Suppressor macrophage treated with lipopolysaccharide for 4 hours (primary cell): ENCODE measurements at regions not wholly inside any gene's neighbourhood (a gene's known extent, or its start where the extent isn't known, plus 50 kb on each side); places are given as distances from the start of the nearest gene placed in this dataset.

Experiments
- DNase-seq: peaks from one replicate; pipeline ENCODE4 v3.0.0-alpha.2; 2020

DNA sequence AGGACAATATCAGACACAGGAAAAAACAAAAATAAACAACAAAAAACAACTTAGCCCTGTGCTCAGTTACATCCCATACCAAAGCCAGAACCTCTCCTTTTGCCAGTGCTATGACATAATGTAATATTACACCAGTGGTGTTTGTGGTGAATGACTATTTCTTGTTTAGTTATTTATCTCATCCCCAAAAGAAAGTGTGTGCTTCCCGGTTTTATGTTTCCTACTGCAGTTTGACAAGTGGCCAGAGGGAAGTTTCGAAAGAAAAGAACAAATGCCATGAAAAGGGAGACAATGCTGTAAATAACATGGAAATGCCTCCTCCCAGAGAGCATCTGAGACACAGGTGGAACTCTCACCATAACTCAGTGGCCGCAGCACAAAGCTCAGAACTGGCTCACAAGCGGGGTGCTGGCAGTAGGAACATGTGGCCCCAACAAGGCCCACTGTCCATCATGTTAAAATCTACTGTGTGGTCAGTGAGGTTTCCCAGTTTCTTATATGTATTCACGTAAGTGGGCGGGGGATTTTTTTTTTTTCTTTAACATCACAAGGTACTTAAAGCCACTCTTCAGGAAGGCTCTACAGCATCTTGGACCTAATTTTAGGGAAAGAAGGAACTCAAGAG lies 158.2 kb downstream of the BARHL2 start:
- DNase-seq = no peak

DNA sequence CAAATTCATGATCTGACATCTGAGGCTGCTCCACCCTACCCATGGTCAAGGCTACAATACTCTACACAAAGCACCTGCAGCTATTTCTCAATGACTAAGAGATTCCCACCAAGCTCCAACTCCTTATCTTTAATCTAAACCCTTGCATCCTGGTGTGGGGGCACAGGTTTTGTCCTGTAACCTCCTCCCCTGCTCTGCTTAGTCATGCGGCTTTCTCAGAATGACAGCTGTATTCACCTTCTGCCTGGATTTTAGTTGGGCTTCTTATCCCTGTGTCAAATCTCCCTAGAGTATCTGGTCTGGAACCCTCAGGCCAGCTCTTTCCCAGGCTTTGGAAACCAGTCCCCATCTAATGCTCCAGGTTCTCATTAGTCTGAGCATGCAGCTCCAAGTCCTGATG lies 159.0 kb downstream of the BARHL2 start:
- no peak for DNase-seq

DNA sequence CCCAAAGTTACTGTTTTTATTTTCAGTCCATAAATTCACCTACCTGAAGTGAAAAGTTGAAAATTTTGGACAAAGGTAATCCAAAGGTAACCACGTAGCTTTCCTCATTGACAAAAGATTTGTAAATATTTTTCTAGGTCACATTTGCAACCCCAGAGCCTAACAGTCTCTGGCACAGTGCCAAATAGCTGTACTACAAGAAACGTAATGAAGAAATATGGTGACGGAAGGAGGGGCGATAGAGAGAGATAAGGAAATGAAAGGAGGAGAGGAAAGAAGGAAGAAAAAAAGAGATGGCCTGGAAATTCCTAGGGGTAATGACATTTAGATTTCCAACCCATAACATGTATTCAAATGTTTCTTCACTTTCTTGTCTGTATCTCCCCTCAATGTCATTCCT lies 159.4 kb downstream of the BARHL2 start:
- DNase-seq = no peak

DNA sequence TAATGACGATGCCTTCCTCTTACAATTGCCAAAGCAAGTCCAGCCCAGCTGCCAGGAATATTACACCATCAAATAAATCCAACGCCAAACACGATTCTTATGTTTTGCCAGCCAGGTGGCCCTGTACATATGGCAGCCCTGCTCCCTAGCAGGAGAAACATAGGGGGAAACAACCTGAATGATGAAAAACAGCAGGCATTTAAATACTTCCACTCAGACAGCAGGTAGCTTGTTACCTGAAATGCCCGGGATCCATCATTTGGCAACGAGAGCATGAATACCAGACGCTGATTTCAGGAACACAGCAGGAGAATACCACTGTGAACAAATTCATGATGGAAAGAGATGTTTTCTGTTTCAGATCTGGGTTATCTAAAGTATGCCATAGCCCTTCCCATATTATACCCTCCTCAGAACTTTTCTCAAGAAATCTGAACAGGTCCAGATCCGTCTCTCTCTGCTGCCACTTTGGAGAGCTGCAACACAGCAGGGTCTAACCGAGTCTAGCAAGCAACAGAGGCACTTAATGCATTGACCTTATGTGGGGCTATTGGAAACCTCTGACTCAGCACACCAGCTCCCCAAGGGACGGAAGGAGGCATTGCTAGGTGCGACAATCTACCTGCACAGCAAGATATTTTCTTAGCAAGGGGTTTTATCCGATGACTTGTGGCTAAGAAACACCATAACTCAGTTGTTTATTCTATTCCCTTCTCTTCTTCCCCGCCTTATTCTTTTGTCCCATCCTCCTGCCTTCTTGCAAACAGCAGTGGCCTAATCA lies 166.3 kb downstream of the BARHL2 start:
- DNase-seq = no peak

DNA sequence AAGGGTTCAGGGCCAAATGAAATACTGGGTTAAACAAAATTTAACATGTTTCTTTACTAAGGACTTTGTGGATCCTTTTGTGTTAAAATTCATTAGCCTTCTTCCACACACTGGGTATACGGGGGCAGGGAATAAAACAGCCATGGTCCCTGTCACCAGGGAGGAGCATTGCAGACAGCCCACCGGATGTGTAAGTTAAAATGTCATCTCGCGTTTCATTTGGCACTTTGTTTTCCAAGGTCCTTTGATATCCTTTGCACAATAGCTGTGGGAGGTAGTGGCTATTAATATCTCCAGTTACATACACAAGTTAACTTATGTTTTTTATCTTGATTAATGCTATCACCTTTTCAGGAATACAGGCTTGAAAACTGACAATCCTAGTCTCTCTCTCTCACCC lies 172.7 kb downstream of the BARHL2 start:
- no peak for DNase-seq

DNA sequence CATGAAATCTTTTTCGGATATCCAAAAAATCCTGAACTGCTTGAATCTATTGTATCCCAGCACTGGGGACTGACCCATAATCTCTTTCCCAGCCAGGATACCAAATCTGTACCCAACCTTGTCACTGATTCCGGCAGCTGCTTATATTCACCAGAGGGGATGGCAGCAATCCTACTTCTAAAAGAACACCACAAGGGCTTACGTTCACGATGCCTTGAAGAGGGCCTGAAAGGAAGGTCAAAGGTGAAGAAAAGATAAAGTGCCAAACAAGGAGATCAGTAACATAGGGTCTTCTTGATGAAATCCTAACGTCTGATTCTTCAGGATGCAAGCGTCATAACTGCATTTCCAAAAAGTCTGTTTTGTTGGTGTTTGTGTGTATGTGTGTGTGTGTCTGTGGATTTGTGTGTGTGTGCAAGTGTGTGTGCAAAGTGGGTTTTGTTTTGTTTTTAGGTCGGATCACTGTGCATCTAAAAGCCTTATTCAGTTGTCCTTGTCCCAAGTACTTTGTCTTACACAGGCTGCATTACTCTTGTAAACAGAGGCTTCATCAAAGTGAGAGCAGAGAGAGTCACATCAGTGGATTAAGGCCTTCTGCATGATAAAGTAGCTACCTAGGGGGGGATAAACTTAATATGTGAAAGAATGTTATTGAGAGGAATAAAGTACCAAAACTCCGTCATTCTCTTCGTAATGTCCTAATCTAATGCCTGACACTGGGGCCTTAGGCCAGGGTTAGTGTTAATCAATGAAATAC lies 179.3 kb downstream of the BARHL2 start:
- DNase-seq = no peak

DNA sequence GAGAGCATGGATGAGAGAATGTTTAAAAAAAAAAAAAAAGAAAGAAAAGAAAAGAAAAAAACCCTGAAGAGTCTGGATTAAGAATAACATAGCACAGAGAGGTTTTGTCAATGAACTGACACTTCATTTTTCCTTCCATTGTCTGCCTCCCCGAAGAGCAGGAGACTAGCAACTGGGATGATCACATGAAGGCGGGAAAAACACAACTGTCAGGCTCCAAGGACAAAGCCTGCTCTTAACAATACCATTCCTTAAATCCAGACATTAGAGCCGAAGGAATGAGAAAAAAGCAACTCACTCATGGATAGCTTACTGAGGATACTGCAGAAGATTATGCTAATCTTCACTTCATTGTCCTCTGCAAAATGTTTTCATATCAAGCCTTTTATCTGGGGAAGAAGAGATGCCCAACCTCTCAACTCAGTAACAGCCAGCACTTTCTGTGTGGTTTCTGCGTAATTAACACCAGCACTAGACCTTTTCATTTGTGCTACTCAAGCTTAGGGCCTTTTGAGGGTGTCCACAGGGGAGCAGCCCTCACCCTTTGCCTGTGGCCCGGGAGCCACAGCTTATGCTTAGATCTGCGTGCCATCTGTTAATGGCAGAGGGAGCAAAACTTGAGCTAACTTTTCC lies 182.3 kb downstream of the BARHL2 start:
- DNase-seq = no peak

DNA sequence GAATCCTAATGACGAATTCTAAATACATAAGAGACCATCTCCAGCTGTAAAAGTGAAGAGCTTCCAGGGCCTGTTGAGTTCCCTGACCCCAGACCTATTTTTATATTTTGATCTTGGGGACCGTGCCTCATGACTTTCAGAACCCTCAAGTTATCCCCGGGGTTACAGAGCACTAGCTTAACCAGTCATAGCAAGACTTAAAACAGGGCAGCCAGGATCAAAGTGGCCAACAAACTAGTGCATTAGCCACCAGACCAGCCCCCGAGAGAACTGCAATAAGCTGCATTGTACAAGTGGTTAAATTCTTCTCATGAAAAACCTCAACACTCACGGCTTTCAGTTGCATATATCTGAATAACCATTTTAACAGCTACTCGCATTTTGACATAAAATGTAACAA lies 183.0 kb downstream of the BARHL2 start:
- DNase-seq = no peak

DNA sequence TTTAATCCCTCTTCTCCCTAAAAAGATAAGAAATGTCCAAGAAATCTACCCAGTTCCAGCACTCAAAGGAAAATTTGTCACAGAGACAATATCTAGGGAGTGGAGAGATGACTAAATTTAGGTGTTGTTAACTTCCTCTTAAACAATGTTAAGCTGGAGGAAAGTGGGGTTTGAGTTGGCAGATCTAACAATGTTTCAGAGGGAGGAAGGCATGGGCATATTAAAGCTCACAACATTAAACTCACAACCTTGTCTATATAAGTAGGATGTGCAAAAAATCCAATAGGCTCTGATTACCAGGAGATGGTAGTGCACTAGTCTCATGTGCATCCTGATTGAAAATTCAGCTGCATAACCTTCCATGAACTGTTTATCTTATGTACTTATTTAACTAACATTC lies 190.1 kb downstream of the BARHL2 start:
- DNase-seq = no peak

DNA sequence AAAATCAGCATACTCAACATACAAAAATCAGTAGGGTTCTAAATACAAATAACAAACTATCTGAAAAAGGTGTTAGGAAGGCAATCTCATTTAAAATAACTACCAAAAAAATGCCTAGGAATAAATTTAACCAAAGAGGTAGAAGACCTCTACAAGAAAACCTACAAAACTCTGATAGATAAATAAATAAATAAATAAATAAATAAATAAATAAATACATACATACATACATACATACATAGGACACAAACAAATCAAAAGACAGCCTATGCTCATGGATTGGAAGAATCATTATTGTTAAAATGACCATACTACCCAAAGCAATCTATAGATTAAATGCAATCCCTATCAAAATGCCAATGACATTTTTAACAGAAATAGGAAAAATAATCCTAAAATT lies 194.7 kb downstream of the BARHL2 start:
- no peak for DNase-seq

DNA sequence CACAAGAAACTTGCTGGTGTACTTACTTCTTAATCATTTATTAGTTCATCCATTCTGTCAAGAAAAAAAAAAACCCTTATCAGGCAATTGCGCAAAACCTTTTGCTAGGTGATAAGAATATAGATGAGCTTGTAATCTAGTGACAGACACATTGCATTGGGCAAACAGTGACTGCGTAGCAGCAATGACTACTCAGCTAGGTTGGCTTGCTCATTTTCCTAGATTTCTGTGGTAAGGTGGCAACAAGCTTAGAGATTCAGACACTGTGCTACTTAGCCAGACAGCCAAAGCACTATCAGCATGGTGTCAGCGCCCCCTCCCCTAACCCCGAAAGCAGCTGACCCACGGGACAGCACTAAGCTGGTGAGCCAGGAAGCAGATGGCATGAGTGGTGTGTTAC lies 203.1 kb downstream of the BARHL2 start:
- DNase-seq = no peak

DNA sequence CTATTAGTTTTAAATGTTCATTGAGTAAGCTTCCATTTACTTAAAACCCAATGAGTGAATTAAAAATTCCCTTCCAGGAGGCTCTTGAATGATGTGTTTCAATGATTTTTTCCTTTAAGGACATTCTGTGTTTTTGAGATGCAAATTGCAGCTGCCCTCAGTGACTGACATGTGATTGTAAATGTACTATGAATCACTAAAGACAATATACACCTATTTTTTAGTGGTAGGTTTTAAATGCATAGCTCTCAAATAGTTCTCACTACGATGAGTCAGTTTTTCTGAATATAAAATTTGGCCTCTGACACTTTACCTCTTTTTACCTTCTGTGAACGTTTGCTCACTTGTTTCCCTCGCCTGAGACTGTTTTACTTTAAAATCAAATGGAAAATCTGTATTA lies 204.7 kb downstream of the BARHL2 start:
- DNase-seq = no peak

DNA sequence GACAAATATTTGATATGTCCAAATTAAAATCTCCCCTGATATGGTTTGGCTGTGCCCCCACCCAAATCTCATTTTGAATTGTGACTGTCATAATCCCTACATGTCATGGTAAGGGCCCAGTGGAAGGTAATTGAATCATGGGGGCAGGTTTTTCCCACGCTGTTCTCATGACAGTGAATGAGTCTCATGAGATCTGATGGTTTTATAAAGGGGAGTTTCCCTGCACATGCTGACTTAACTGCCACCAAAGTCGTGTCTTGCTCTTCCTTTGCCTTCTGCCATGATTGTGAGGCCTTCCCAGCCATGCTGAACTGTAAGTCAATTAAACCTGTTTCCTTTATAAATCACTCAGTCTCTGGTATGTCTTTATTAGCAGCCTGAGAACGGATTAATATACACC lies 207.0 kb downstream of the BARHL2 start:
- no peak for DNase-seq

DNA sequence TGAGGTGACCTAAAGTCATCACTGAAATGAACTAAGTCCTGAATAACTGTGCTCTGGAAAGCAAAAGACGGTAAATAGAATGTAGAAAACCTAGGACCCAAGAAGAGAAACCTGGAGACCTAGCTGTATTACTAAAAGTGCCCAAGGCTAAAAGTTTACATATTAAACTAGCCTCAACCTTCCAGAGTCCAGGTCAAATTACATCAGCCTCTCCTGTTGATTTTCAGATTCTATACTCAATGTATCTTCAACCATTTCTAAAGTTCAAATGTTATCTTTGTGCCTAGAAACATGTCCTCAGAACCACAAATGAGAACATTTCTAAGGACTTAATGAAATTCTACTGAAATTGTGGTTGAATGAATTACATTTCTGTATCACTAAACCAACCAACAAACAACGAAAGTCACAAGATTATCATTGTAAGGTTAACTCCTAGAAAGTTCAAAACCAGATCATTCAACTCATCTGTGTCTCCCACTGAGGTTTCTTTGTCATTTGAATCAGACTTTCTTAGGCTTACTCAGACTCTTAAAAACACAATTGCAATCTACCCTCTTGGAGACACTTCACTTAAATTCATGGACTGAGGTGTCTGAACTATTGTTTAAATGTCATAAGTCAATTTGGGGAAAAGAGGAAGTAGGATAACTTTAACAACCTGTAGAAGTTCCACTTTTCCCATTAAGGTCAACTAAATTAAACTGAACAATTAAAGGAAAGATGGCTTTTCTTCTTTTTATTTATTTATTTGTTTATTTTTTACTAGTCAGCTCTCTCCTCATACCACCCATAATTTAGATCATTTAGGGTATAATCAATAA lies 207.7 kb downstream of the BARHL2 start:
- DNase-seq = no peak

DNA sequence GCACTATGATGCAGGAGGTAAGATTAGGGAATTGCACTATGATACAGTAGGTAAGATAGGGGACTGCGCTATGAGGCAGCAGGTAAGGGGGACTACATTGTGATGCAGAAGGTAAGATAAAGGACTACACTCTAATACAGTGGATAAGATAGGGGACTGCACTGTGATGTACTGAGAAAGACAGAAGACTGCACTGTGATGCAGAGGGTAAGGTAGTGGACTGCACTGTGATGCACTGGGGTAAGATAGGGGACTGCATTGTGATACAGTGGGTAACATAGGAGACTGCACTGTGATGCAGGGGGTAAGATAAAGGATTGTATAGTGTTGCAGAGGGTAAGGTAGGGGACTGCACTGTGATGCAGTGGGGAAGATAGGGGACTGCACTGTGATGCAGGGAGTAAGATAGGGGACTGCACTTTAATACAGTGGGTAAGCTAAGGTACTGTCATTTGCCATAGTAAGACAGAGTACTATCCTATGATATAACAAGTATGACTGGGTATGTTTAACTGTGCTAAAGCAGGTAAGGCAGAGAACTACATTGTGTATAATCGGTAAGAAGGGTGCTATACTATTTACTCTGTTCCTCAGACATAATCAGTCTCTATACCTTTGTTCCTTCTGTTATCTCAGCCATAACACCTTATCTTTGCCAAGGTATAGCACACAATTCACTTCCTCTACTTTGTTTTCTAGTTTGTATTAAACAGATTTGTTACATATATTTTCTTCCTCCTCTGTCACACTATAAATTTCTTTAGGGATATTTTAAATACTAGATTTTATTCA lies 208.5 kb downstream of the BARHL2 start:
- no peak for DNase-seq

DNA sequence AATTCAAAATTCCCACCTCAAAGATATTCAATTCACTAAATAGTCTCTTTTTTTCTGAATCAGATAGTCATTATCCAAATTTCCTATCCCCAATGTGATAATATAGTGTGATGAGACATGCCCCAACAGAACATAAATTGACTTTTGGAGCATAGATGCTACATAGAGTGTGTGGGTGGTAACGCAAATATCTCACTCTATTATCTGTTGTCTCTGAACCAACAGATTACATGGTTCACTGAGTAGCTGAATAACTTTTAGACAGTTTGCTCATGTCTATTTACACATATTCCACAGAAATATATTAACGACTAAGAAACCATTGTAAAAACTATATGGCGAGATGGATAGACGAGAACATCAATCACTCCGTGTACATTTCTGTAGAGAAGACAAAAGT lies 209.9 kb downstream of the BARHL2 start:
- DNase-seq = no peak

DNA sequence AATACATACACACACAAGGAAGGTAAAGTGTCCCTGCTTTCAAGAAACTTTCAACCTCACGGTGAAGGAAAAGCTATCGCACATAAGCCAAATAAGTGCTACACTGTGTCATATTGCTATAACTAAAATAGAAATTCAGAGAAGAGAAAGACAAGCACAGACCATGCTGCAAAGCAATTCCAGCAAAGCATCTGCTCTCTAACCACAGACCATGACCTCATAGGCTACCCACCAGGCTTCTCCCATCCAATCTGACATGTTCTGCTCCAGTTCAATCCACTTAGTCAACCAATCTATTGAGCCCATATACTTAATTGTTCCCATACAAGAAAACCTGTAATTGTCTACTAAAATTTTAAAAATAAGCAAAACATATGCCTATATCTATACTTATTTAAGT lies 211.3 kb downstream of the BARHL2 start:
- no peak for DNase-seq

DNA sequence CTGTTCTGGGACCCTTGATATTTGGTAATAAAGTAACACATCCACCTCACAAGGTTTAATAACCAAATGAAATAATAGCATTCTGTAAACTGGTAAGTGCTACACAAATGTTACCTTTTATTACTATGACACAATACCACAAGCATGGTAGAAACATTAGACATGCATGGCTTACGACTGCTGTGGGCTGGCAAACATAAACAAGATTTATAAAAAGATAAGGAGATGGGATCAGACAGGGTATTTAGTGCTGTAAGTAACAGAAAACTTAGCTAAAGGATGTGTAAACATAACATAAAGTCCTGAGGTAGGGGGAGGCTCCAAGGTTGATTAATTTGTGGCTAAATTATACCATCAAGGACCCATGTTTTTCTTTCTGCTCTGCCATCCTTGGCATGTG lies 212.6 kb downstream of the BARHL2 start:
- DNase-seq = no peak

DNA sequence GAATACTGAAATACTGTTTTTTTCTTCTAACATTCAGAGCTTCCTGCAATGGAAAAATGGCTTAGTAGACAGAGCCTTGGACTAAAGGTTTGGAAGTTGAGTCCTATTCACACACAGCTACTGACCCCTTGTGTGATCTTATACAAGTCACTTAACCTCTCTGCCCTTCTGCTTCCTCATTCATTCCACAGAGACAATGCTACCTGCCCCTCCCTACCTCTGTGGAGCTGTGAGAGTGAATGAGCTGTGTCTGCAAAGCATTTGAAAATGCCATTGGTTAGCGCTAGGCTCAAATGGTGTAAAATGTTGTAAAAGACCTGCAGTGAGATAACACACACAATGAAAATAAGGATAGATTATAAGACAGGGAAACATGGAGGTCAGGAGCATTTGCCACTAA lies 214.4 kb downstream of the BARHL2 start:
- DNase-seq = no peak

DNA sequence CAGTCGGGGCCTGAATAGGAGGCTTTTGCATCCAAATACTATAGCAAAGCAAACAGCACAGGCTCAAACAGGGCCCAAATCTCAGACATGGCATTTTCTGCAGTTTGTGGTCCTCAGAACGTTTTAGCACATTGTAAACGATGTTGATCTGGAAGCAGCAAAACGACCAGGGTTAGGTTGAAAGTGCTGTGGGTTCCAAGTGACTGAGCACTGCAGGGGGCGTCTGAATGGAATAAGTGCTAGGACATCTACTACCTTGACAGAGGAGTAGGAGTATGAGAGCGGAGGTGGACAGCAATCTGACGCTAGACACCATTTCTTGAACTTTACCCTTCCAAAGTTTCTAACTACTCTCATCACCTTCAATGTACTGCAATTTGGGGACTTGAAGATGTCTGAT lies 214.9 kb downstream of the BARHL2 start:
- DNase-seq = no peak

DNA sequence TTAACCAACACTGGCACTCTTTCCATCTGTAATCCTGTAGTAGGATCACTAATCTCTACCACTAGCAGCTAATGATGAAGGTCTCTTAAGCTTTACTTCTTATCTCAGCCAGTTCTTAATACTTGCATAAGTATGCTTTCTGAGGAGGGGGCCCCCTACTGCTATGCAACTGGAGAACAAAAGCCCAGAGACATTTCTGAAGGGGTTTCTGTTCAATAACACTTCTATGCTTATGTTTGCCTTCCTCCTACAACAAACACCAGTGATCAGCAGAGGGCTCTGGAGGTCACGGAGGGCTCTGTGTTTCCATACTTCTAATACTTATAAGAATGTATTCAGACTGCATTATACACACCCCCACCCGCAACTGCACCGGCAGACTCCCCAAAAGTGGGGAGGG lies 215.8 kb downstream of the BARHL2 start:
- DNase-seq = no peak

DNA sequence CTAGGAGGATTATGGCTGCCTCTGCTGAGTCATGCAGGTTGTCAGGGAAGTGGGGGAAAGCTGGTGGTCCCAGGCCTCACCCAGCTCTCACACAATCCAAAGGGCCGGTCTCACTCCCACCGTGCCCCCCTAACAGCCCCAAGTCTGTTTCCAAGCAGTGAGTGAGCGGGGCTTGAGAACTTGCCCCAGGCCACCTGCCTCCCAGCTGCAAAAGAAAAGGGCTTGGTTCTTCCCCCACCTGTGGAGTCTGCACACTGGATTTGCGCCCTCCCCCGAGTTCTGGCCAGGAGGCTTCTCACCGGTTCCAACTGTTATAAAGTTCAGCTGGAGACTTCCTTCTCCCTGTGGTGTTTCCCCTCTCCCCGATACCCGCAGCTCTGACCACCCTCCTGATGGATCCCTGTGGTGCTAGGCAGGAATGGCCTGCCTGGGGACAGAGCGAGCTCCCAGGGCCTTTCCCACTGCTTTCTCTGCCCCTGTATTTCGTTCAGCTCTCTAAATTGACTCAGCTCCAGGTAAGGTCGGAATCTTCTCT lies 222.3 kb downstream of the BARHL2 start:
- DNase-seq = no peak
